GM13976 (cell line): ENCODE measurements at regions not wholly inside any gene's neighbourhood (a gene's known extent, or its start where the extent isn't known, plus 50 kb on each side); places are given as distances from the start of the nearest gene placed in this dataset.

Experiments
- DNase-seq: peaks from one replicate; pipeline ENCODE4 v3.0.0; 2012; ENCODE audit warnings: low spot score
- in situ Hi-C: fragments of 300-500 bp; cut with MboI; formaldehyde crosslinking; loops from one replicate; pipeline ENCODE4 v1.12.0; 2022; ENCODE audit warnings: low sequenced_read_pairs, mixed read lengths, inconsistent platforms; ENCODE audit not compliant: unreplicated experiment
- TF ChIP-seq, protein P1 (sequence below): IDR thresholded peaks from 2 replicates; pipeline ENCODE4 v1.5.1; 2012; ENCODE audit warnings: borderline replicate concordance, mild to moderate bottlenecking; ENCODE audit not compliant: insufficient read depth; ENCODE audit errors: extremely low read depth, missing control alignments, control extremely low read depth

DNA sequence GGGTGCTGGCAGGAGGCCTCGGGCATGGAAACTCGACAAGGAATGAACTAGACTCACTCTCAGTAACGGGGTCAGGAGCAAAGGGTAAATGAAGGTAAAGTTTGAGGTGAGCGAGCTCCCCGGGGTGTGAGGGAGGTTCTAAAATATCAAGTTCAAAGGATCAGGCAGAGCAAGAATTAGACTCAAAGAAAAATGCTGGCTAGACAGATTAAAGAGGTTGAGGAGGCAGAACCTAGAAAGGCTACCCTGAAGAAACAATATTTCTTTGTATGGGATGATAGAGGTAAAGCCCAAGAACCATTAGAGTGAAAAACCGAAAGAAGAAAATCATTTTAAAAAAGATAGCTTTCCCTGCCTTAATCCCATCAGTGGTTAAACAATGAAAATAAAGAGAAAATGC, 386.7 kb upstream of the MEF2C start:
- in situ Hi-C loops = no loop called here
- no peak for DNase-seq
- TF ChIP-seq, protein P1, sequence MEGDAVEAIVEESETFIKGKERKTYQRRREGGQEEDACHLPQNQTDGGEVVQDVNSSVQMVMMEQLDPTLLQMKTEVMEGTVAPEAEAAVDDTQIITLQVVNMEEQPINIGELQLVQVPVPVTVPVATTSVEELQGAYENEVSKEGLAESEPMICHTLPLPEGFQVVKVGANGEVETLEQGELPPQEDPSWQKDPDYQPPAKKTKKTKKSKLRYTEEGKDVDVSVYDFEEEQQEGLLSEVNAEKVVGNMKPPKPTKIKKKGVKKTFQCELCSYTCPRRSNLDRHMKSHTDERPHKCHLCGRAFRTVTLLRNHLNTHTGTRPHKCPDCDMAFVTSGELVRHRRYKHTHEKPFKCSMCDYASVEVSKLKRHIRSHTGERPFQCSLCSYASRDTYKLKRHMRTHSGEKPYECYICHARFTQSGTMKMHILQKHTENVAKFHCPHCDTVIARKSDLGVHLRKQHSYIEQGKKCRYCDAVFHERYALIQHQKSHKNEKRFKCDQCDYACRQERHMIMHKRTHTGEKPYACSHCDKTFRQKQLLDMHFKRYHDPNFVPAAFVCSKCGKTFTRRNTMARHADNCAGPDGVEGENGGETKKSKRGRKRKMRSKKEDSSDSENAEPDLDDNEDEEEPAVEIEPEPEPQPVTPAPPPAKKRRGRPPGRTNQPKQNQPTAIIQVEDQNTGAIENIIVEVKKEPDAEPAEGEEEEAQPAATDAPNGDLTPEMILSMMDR = no peak

DNA sequence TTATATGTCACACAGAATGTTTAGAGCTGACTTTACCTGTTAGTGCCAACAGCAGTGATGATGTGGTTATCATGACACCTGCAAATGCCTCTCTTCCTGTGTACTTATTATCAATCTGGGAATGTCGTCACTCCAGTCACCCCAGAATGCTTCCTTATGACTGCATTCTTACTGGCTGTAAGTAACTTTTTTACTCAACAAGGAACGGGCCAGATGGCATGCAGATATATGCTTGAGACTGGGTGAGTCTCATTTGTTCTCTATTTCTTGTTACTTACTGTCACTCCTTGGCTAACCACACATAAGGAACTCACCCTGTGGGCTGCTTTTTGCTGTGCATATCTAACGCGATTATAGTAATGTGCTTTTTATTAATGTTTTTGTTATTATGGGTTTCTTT, 385.5 kb upstream of the MEF2C start:
- TF ChIP-seq, protein P1 = no peak
- DNase-seq = no peak
- in situ Hi-C loops = no loop called here

DNA sequence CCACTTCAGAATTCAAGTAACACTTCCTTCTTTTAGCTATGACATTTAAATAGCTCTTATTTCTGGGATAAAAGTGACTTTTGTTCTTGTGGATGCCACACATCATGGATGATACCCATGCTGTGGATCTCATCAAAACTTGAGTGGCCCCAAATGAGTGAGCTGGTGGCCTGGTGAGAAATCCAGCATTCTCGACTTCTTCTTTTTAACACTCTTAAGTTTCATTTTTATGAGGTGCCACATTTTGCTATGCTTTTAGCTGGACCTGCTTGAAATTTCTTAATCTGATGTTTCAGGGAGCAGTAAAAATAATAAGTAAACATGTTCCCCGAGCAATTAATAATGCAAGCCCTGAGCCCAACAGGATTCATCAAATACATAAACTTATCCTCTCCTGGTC, 384.8 kb upstream of the MEF2C start:
- no peak for DNase-seq
- in situ Hi-C loops = no loop called here
- TF ChIP-seq, protein P1 = no peak

DNA sequence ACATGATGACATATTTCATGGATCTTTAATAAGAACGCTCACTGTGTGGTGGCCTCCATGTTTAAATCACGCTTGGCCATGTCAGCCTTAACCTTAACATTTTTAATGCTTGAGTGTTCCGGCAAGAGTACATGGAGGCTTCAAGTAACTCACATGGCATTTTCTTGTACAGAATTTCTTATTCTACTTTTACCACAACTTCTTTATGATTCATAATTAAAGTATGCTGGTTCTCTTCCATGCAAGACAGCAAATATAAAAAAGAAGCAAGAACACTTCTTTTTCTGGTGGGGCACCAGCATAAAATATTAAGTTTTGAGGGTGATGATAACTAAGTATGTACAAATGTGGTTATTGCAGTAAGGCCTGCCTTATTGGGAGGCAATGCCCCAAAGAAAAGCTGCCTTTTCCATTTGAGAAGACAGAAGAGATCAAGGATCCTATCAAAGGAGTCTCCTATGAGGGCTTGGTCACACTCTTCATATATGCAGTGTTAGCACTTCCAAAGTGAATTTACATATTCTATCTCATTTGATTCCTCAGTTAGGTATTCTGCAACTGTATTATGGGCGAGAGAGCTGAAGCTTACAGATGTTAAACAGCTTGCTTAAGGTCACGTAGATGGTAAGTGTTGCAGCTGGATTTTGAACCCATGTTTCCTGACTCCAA, 382.7 kb upstream of the MEF2C start:
- no peak for DNase-seq
- in situ Hi-C loops = no loop called here
- TF ChIP-seq, protein P1 = no peak

DNA sequence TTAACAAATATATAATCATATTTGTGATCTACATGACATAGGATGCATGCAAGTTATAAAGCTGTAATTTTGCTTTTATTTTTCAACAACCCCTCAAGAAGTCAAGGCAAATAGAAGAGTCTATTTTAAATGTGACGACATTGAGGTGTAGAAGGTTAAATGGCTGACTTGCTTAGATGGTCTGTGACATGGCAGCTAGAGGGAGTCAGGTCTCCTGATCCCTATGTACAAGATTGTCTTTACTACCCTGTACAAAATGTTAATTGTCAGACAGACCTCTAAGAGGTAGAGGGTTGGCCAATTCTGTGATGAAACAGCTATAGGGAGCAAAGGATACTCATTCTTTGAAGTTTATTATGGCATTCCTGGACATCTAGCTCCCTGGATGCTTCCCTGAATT, 380.9 kb upstream of the MEF2C start:
- in situ Hi-C loops = no loop called here
- DNase-seq = no peak
- TF ChIP-seq, protein P1 = no peak

DNA sequence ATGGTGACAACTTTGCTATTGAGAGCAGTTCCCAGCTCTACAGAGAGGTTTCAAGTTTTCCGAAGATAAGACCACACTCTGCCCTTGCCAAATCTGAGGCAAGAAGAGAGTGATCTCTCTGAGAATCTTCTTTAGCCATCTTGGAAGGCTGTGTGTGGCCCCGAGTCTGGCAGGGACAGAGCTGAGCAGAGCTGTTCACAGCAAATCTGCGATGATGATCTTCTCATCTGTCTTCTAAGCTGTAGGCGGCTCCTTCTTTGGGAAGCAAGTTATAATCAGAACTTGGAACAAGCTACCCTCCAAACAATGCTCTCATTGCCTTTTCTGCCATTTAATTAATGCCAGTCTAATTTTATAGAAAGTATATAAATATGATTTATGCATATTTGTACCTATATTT, 379.0 kb upstream of the MEF2C start:
- no peak for DNase-seq
- TF ChIP-seq, protein P1 = no peak
- in situ Hi-C loops = no loop called here
